C4-2B (cell line): ENCODE measurements at regions not wholly inside any gene's neighbourhood (a gene's known extent, or its start where the extent isn't known, plus 50 kb on each side); places are given as distances from the start of the nearest gene placed in this dataset.

Experiments
- CTCF ChIP-seq: fragments of 450-650 bp; conservative IDR thresholded peaks from 2 replicates; pipeline ENCODE4 v1.5.1; 2017; ENCODE audit warnings: mild to moderate bottlenecking
- ZFX ChIP-seq: fragments of 450-650 bp; IDR thresholded peaks from 2 replicates; pipeline ENCODE4 v1.6.1; 2017

- TF ChIP-seq CTCF (no peak), ZFX (no peak)
Observed at GRCh38 chr1:58412071-58412580, 134.4 kb downstream of the OMA1 start.
